Left lung (tissue), 4 donors: ENCODE measurements at regions not wholly inside any gene's neighbourhood (a gene's known extent, or its start where the extent isn't known, plus 50 kb on each side); places are given as distances from the start of the nearest gene placed in this dataset.

ENCODE experiments used
- ATAC-seq: fragments of 200-7000 bp; cut with Tn5 transposase; one replicate; pipeline ENCODE4 v1.9.1; 2020; ENCODE audit warnings: moderate library complexity
- DNase-seq, 4 donors: peaks; one replicate each; pipeline ENCODE4 v3.0.0-alpha.2; 2013 to 2020
- H3K27ac ChIP-seq, 2 donors: fragments of 200-600 bp; sonication (generic) in 1 of 2; one replicate each; pipeline versions ENCODE4 v1.5.0 to v1.8.0; 2020 to 2021
- H3K27me3 ChIP-seq, 2 donors: fragments of 200-600 bp; sonication (generic) in 1 of 2; one replicate each; pipeline versions ENCODE4 v1.5.0 to v1.8.0; 2020 to 2021
- H3K36me3 ChIP-seq, 2 donors: fragments of 200-600 bp; sonication (generic) in 1 of 2; one replicate each; pipeline versions ENCODE4 v1.5.0 to v1.8.0; 2020 to 2021
- H3K4me1 ChIP-seq, 2 donors: fragments of 200-600 bp; one replicate each; pipeline ENCODE4 v1.8.0; 2021
- H3K4me3 ChIP-seq, 2 donors: fragments of 200-600 bp; sonication (generic) in 1 of 2; one replicate each; pipeline versions ENCODE4 v1.5.0 to v1.8.0; 2020 to 2021; ENCODE audit warnings: mild to moderate bottlenecking in 1 of 2
- H3K9me3 ChIP-seq, 2 donors: fragments of 200-600 bp; sonication (generic) in 1 of 2; one replicate each; pipeline versions ENCODE4 v1.5.0 to v1.8.0; 2020 to 2021
- intact Hi-C, 2 donors: fragments of 100-400 bp; cut with DNase I; formaldehyde crosslinking; loops; one replicate each; pipeline versions ENCODE4 v1.11.2 to v1.14.2; 2022
- TF ChIP-seq, protein P1 (sequence below), 2 donors: fragments of 200-600 bp; sonication (generic) in 1 of 2; IDR thresholded peaks; one replicate each; pipeline versions ENCODE4 v1.5.0 to v1.8.0; 2021; ENCODE audit warnings: antibody characterized with exemption in 2 of 2
- donor health status: DM: no; HTN: yes; CAD: no.
- donor health status: DM: no; HTN: no; CAD: no.

DNA sequence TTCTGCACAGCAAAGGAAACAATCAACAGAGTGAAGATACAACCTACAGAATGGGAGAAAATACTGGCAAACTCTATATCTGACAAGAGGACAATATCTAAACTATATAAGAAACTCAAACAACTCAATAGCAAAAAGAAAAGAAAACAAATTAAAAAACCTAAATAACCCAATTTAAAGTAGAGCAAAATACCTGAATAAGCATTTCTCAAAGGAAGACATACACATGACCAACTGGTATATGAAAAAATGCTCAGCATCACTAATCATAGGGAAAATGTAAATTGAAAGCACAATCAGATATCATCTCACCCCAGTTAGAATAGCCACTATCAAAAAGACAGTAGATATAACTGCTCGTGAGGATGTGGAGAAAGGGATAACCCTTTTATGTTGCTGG, 87.8 kb upstream of the FOXA2 start:
- Histone ChIP-seq H3K36me3 (no peaks in the 10 kb centered on the region), H3K4me1 (no peaks in the 10 kb centered on the region), H3K4me3 (no peak overlapping the region), H3K9me3 (peaks cover 0 to 21% of the 10 kb centered on the region in 2 donors), H3K27ac (no peak overlapping the region), H3K27me3 (no peaks in the 10 kb centered on the region)
- DNase-seq (no peak), ATAC-seq (no peak)
- TF ChIP-seq, protein P1, sequence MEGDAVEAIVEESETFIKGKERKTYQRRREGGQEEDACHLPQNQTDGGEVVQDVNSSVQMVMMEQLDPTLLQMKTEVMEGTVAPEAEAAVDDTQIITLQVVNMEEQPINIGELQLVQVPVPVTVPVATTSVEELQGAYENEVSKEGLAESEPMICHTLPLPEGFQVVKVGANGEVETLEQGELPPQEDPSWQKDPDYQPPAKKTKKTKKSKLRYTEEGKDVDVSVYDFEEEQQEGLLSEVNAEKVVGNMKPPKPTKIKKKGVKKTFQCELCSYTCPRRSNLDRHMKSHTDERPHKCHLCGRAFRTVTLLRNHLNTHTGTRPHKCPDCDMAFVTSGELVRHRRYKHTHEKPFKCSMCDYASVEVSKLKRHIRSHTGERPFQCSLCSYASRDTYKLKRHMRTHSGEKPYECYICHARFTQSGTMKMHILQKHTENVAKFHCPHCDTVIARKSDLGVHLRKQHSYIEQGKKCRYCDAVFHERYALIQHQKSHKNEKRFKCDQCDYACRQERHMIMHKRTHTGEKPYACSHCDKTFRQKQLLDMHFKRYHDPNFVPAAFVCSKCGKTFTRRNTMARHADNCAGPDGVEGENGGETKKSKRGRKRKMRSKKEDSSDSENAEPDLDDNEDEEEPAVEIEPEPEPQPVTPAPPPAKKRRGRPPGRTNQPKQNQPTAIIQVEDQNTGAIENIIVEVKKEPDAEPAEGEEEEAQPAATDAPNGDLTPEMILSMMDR (IDR thresholded peaks at IDR 0.05) = no peak
- intact Hi-C loops = no loop called here

GRCh38 chr20:22673467-22673866, 89.1 kb upstream of the FOXA2 start:
- no peaks in the 10 kb centered on the region for H3K4me1 ChIP-seq

GRCh38 chr20:22675341-22675740, 91.0 kb upstream of the FOXA2 start:
- Histone ChIP-seq H3K36me3 (no peaks in the 10 kb centered on the region), H3K4me1 (no peaks in the 10 kb centered on the region), H3K27me3 (no peaks in the 10 kb centered on the region), H3K4me3 (no peak overlapping the region), H3K27ac (no peak overlapping the region), H3K9me3 (peaks cover 0 to 15% of the 10 kb centered on the region in 2 donors)
- TF ChIP-seq, protein P1 (IDR thresholded peaks at IDR 0.05) = no peak
- intact Hi-C loops = no loop called here
- DNase-seq (no peak), ATAC-seq (no peak)

More at GRCh38 chr20:22673467-22673866, 89.1 kb upstream of the FOXA2 start:
- Histone ChIP-seq H3K27ac (no peak overlapping the region), H3K9me3 (peaks cover 0 to 20% of the 10 kb centered on the region in 2 donors), H3K36me3 (no peaks in the 10 kb centered on the region), H3K27me3 (no peaks in the 10 kb centered on the region), H3K4me3 (no peak overlapping the region)
- no peak for DNase-seq
- TF ChIP-seq, protein P1 (IDR thresholded peaks at IDR 0.05) = no peak
- ATAC-seq = no peak
- intact Hi-C loops = no loop called here

GRCh38 chr20:22678678-22679077, 94.3 kb upstream of the FOXA2 start:
- Histone ChIP-seq H3K4me3 (no peak overlapping the region), H3K27me3 (no peaks in the 10 kb centered on the region), H3K9me3 (peaks cover 0 to 6% of the 10 kb centered on the region in 2 donors), H3K27ac (no peak overlapping the region), H3K36me3 (no peaks in the 10 kb centered on the region), H3K4me1 (no peaks in the 10 kb centered on the region)
- ATAC-seq (no peak), DNase-seq (no peak)
- TF ChIP-seq, protein P1 (IDR thresholded peaks at IDR 0.05) = no peak
- intact Hi-C loops = no loop called here

- peaks cover 0 to 6% of the 10 kb centered on the region in 2 donors for H3K9me3 ChIP-seq
- H3K4me1 ChIP-seq = peaks cover 0 to 1% of the 10 kb centered on the region in 2 donors
- H3K27me3 ChIP-seq = no peaks in the 10 kb centered on the region
- DNase-seq = no peak
- ATAC-seq = no peak
- H3K4me3 ChIP-seq = no peak overlapping the region
- intact Hi-C loops = no loop called here
- peak overlapping the region in 1 of 2 donors; percentile 3 for H3K27ac ChIP-seq
- TF ChIP-seq, protein P1 (IDR thresholded peaks at IDR 0.05) = no peak
- no peaks in the 10 kb centered on the region for H3K36me3 ChIP-seq
Observed at GRCh38 chr20:22679197-22679596, 94.8 kb upstream of the FOXA2 start.
